Spleen (tissue), 11 donors: ENCODE measurements at regions not wholly inside any gene's neighbourhood (a gene's known extent, or its start where the extent isn't known, plus 50 kb on each side); places are given as distances from the start of the nearest gene placed in this dataset.

Experiments
- DNase-seq: peaks from one replicate; pipeline ENCODE4 v3.0.0-alpha.2; 2020
- H3K27ac ChIP-seq, 8 donors: fragments of 200-600 bp; sonication (generic) in 7 of 8; 1 replicate in 4 of 8; 2 replicates in 4 of 8; pipeline versions ENCODE4 v1.5.0 to v1.8.0; 2016 to 2021; ENCODE audit warnings: inconsistent platforms in 4 of 8, mild to moderate bottlenecking in 4 of 8, moderate library complexity in 1 of 8
- H3K27me3 ChIP-seq, 7 donors: fragments of 200-600 bp; sonication (generic) in 6 of 7; replicated peaks in 1 of 7; 1 replicate in 4 of 7; 2 replicates in 3 of 7; pipeline versions ENCODE4 v1.5.0 to v1.8.0; 2016 to 2021; ENCODE audit warnings: inconsistent platforms in 3 of 7, mild to moderate bottlenecking in 1 of 7
- H3K36me3 ChIP-seq, 6 donors: fragments of 200-600 bp; sonication (generic) in 5 of 6; 1 replicate in 4 of 6; 2 replicates in 2 of 6; pipeline versions ENCODE4 v1.5.0 to v1.8.0; 2016 to 2021; ENCODE audit warnings: inconsistent platforms in 2 of 6
- H3K4me1 ChIP-seq, 6 donors: fragments of 200-600 bp; sonication (generic) in 5 of 6; 1 replicate in 3 of 6; 2 replicates in 3 of 6; pipeline versions ENCODE4 v1.5.0 to v1.8.0; 2016 to 2021; ENCODE audit warnings: inconsistent platforms in 3 of 6
- H3K4me3 ChIP-seq, 8 donors: fragments of 200-600 bp; sonication (generic) in 7 of 8; 1 replicate in 4 of 8; 2 replicates in 4 of 8; pipeline versions ENCODE4 v1.5.0 to v1.8.0; 2016 to 2021; ENCODE audit warnings: inconsistent platforms in 4 of 8, mild to moderate bottlenecking in 4 of 8, moderate library complexity in 2 of 8
- H3K9me3 ChIP-seq, 8 donors: fragments of 200-600 bp; sonication (generic) in 7 of 8; 1 replicate in 4 of 8; 2 replicates in 4 of 8; pipeline versions ENCODE4 v1.5.0 to v1.8.0; 2016 to 2021; ENCODE audit warnings: inconsistent platforms in 4 of 8
- POLR2A ChIP-seq, 3 donors: fragments of 450-650 bp; IDR thresholded peaks; one replicate each; pipeline ENCODE4 v1.5.1; 2017; ENCODE audit warnings: antibody characterized with exemption in 3 of 3, mild to moderate bottlenecking in 1 of 3
- POLR2AphosphoS5 ChIP-seq, 3 donors: sonication (generic); formaldehyde crosslinking; IDR thresholded peaks; one replicate each; pipeline ENCODE4 v1.5.1; 2017; ENCODE audit warnings: antibody characterized with exemption in 3 of 3
- WGBS, 5 donors: extraction: QIAGEN DNeasy Blood & Tissue Kit in 3 of 5; methylation state at CpG; one replicate each; pipeline versions ENCODE4 v1.1.5 to v1.1.7; 2013 to 2018; 5-methylcytosine and 5-hydroxymethylcytosine counted together
- intact Hi-C: fragments of 100-400 bp; cut with DNase I; formaldehyde crosslinking; loops from one replicate; pipeline ENCODE4 v1.15.0; 2023; ENCODE audit warnings: low total_unique reads
- TF ChIP-seq, protein P1 (sequence below), 11 experiments: fragments of 200-600 bp in 7 of 11; fragments of 450-650 bp in 4 of 11; sonication (generic) in 4 of 11; IDR thresholded peaks in 8 of 11; conservative IDR thresholded peaks in 3 of 11; 1 replicate in 7 of 11; 2 replicates in 4 of 11; pipeline versions ENCODE4 v1.4.0 to v1.8.0; 2016 to 2021; ENCODE audit warnings: antibody characterized with exemption in 11 of 11, inconsistent platforms in 4 of 11, mild to moderate bottlenecking in 1 of 11
- donor health status: healthy with polysubstance abuse.
- donor health status: DM: no; HTN: no; CAD: no; lungs with moderate emphysema.
- donor health status: DM: no; HTN: no; CAD: no.
- donor health status: Bipolar disorder and iron deficiency.
- donor health status: healthy.
- donor health status: DM: no; HTN: no; CAD: no.
- donor health status: DM: yes; HTN: yes; CAD: no.

DNA sequence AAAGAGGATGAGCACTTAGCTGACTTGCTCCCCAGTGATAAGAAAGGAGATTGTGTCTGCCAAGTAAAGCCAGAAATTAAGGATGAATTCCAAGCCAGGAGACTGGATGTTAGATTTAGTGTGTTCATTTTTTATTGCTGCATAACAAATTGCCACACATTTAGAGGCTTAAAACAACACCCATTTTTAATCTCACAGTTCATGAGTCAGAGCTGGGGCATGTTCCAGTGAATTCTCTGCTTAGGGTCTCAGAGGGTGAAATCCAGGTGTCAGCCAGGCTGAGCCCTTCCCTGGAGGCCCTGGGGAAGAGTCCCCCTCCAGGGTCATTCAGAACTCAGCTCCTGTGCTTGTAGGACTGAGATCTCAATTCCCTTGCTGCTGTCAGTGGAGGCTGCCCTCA lies 352.8 kb downstream of the BUD13 start:
- TF ChIP-seq, protein P1, sequence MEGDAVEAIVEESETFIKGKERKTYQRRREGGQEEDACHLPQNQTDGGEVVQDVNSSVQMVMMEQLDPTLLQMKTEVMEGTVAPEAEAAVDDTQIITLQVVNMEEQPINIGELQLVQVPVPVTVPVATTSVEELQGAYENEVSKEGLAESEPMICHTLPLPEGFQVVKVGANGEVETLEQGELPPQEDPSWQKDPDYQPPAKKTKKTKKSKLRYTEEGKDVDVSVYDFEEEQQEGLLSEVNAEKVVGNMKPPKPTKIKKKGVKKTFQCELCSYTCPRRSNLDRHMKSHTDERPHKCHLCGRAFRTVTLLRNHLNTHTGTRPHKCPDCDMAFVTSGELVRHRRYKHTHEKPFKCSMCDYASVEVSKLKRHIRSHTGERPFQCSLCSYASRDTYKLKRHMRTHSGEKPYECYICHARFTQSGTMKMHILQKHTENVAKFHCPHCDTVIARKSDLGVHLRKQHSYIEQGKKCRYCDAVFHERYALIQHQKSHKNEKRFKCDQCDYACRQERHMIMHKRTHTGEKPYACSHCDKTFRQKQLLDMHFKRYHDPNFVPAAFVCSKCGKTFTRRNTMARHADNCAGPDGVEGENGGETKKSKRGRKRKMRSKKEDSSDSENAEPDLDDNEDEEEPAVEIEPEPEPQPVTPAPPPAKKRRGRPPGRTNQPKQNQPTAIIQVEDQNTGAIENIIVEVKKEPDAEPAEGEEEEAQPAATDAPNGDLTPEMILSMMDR (IDR thresholded peaks at IDR 0.05 in 8 of 11, conservative IDR thresholded peaks at IDR 0.05 in 3 of 11), result no peak
- TF ChIP-seq POLR2AphosphoS5 (IDR thresholded peaks at IDR 0.05) (no peak), POLR2A (IDR thresholded peaks at IDR 0.05) (no peak)
- Histone ChIP-seq H3K4me1 (no peaks in the 10 kb centered on the region), H3K9me3 (no peaks in the 10 kb centered on the region), H3K4me3 (no peak overlapping the region), H3K27ac (no peak overlapping the region), H3K36me3 (no peaks in the 10 kb centered on the region), H3K27me3 (peaks cover 0 to 49% (median 0%) of the 10 kb centered on the region in 7 donors)
- intact Hi-C loops, result no loop called here
- no peak for DNase-seq

DNA sequence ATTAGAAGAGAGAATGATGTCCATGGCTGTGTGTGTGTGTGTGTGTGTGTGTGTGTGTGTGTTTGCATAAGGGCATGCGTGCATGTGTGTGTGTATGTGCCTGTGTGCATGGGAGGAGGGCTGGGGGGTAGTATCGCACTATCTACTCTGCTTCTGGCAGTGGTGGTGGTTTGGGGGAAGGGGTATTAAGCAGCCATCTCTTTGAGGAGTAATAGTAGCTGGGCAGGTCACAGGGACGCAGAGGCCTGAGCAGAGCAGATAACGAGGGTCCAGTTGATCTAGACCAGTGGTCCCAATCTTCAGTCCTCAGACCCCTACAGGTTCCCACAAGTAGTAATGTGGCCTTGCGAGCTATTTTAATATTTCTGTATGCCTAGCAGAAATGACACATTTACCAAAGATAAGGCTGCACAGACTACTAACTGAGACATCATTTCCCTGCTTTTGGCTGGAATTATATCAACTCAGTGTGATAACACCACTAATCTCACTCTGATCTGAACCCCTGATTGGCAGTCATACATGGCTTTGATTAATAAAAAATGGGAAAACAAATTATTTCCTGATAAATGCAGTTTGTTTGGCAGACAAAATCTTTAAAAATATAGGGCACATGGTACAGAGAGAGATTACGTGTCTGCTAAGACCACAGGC lies 354.3 kb downstream of the BUD13 start:
- Histone ChIP-seq H3K4me3 (no peak overlapping the region), H3K4me1 (no peaks in the 10 kb centered on the region), H3K27me3 (peaks cover 0 to 36% (median 0%) of the 10 kb centered on the region in 7 donors), H3K27ac (no peak overlapping the region), H3K9me3 (no peaks in the 10 kb centered on the region), H3K36me3 (no peaks in the 10 kb centered on the region)
- intact Hi-C loops, result no loop called here
- DNase-seq, result no peak
- WGBS, 5 donors, result 80 to 88% (median 88%) methylated on average over 6 of the region's 6 CpGs
- TF ChIP-seq POLR2A (IDR thresholded peaks at IDR 0.05) (no peak), POLR2AphosphoS5 (IDR thresholded peaks at IDR 0.05) (no peak)
- TF ChIP-seq, protein P1 (IDR thresholded peaks at IDR 0.05 in 8 of 11, conservative IDR thresholded peaks at IDR 0.05 in 3 of 11), result no peak

DNA sequence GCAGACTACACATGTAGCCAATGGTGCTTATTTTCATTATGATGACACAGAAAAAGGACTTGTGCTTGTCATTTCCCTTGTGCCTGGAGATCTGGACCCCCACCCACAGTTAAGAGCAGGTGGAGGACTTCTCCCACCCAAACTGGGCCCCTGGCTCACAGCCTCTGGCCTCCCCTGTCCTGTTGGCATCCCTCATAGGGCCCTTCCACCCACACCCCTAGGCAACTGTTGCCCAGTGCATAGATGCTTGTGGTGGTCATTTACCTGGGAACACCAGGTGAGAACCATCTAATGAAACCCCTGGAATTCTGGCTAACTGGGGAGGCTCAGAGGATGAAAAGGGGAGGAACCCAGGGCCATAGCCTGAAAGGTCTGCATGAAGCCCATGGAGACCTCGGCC lies 355.9 kb downstream of the BUD13 start:
- no peak for DNase-seq
- TF ChIP-seq POLR2AphosphoS5 (IDR thresholded peaks at IDR 0.05), result no peak
- TF ChIP-seq, protein P1 (IDR thresholded peaks at IDR 0.05 in 8 of 11, conservative IDR thresholded peaks at IDR 0.05 in 3 of 11), result no peak
- TF ChIP-seq POLR2A (IDR thresholded peaks at IDR 0.05), result no peak
- Histone ChIP-seq H3K4me3 (no peak overlapping the region), H3K4me1 (no peaks in the 10 kb centered on the region), H3K27ac (no peak overlapping the region), H3K27me3 (peaks cover 0 to 29% (median 0%) of the 10 kb centered on the region in 7 donors), H3K36me3 (no peaks in the 10 kb centered on the region), H3K9me3 (no peaks in the 10 kb centered on the region)
- 86 to 100% (median 91%) methylated on average over 1 of the region's 1 CpG for WGBS, 5 donors
- intact Hi-C loops, result no loop called here

DNA sequence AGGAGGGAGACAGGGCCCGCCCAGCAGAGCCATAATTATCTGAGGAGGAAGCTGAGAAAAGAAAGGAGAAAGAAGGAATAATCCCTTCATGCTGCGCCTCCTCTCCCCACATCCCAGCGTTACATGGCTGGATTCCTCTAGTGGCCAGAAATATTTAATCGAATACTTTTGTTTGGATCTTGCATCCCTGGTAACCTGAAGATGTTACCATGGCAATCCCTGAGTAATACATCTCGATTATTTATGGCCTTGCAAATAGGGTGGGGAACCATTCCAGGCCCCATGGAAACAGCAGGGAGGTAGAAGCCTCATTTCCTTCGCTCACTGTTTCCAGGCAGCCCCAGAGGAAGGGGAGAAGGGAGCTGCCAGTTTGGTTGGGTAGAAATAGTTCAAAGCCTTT lies 357.7 kb downstream of the BUD13 start:
- DNase-seq, result no peak
- 53 to 70% (median 64%) methylated on average over 6 of the region's 6 CpGs for WGBS, 5 donors
- TF ChIP-seq POLR2AphosphoS5 (IDR thresholded peaks at IDR 0.05), result no peak
- TF ChIP-seq, protein P1 (IDR thresholded peaks at IDR 0.05 in 8 of 11, conservative IDR thresholded peaks at IDR 0.05 in 3 of 11), result no peak
- no peak overlapping the region for H3K4me3 ChIP-seq
- H3K9me3 ChIP-seq, result no peaks in the 10 kb centered on the region
- H3K4me1 ChIP-seq, result no peaks in the 10 kb centered on the region
- H3K27me3 ChIP-seq, result peaks cover 0 to 15% (median 0%) of the 10 kb centered on the region in 7 donors
- no peak overlapping the region for H3K27ac ChIP-seq
- intact Hi-C loops, result no loop called here
- no peaks in the 10 kb centered on the region for H3K36me3 ChIP-seq
